GF-D8 (cell line): ENCODE measurements at regions not wholly inside any gene's neighbourhood (a gene's known extent, or its start where the extent isn't known, plus 50 kb on each side); places are given as distances from the start of the nearest gene placed in this dataset.
"Not testable (repeated sequence)": the region's sequence is repeated elsewhere in the genome, so short reads cannot be mapped to it uniquely, and the experiment has no call there.

Source experiments
- DNase-seq: peaks from one replicate; lab custom pipeline; 2025; lab: John Stamatoyannopoulos, UW

DNA sequence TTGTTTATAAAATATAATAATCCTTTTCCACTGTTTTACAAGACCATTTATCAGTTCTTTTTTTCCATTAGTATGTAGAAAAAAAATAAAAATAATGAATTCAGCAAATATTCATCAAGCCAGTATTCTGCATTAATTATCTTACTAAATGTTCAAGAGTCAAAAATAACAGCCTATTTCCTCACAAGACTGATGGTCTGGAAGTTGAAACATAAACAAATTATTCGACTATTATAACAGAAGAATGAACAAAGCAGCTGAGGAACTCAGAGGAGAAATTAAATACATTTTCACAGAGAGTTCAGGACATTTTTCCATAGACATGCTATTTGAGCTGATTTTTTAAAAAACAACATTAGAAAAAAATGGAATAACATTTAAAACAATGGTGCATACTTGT is 2594.8 kb downstream of the ARAP2 start:
- no peak for DNase-seq

DNA sequence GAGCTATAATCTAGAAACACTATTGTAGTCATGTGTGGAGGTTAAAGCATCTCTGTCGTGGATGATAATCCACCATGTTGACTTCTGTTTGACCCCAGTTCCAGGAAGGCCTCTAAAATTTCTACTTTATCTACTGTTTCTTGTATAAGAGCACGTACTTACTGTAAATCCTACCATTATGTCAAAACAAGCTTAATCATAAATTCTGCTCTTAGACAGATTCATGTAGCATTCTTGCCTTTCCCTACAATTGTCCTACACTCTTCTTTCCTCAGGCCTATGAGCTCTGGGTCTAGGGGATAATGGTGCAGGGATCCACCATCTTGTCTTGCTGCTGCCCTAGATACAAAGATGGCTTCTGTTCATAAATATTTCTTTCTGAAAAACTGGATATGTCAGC is 2594.3 kb downstream of the ARAP2 start:
- DNase-seq, result no peak

DNA sequence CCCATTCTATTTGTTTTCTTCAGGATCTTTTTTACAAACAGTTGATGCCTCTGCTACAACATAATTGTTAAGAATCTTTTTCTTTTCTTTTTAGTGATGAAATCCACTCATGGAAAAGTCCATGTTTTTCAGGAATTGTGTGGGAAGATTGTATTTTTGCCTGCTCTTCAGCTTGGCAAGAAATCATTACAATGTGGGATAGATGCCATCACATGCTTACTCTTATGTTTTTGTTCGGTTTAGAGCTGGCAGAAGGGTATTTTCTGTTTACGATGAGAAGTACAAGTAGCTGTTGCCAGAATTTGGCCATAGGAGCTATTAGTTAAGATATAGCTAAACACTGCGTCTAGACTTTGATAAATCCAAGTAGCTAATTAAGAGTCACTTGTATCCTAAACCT is 2585.3 kb downstream of the ARAP2 start:
- no peak for DNase-seq

DNA sequence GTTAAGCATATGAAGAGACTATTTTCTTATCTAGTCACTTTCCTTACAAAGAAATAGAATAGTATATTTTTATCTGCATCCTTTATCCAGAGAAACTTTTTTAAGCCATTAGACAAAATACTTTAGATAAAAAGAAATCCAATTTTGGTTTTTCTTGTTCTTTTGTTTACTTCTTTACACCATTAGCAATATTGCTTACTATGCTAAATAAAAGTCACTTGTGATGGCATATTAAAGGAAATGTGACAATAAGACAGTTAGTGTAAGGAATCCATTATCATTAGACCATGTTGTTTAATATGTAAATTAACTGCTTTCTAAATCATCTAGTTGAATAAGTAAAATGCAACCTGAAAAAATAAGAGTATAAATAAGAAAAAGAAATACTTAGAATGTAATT is 2582.7 kb downstream of the ARAP2 start:
- no peak for DNase-seq

DNA sequence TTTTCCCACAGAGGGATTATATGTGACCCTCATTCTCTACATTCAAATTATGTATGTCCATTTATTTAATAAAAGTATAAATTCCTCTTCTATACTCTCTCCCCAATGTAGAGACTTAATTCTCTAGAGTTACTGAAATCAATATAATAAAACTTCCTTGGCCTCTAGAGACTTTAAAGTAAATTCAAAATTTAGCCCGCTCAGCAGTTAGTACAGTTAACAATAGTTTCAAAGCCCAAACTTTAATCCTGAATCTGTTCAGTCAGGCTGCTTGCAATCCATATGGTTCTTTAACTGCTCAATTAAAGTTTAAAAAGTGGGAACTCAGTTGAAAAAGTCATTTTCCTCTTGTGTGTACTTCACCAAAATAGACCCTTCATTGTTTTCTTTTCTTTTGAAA is 2558.4 kb downstream of the ARAP2 start:
- DNase-seq, result no peak

DNA sequence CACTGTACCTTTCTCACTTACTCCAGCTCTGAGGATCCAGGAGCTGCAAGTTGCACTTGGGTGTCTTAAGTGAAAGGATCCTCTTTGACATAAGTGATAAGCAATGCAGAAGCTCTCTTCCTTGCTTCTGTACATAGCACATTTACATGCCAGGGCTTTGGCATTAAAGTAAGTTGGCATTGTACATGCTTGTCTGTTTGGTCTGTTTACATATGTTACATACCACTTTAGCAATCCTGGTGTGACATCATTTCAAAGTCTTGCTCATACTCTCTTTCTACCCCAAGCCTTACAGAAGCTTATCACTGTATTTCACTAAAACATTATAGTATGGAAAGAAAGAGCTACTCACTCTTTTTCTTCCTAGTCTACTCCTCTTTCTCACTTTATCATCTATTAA is 2548.3 kb downstream of the ARAP2 start:
- DNase-seq, result no peak

DNA sequence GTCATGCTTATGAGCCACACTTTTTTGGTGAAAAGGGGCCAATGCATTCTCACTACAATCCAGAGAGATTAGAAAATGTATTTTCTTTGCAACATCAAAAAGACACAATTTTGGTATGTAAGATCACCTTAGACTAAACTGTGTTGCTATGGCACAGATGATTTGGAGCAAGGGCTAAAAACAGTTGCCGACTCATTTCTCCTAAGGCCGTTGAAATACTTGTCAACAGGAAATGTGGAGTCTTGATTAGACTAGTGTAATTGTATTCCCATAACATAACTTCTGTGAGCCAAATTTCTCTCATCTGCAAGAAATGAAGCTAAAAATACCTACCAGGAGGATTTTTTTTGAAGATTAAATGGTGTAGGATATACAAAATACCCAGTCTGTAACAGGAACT is 2547.7 kb downstream of the ARAP2 start:
- DNase-seq, result no peak

DNA sequence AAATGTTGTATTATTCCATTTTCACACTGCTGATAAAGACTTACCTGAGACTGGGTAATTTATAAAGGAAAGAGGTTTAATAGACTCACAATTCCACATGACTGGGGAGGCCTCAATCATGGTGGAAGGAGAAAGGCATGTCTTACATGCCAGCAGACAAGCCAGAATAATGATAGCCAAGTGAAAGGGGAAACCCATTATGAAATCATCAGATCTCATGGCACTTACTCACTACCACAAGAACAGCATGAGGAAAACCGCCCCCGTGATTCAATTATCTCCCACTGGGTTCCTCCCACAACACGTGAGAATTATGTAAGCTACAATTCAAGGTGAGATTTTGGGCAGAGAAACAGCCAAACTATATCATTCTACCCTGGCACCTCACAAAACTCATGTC is 2535.1 kb downstream of the ARAP2 start:
- DNase-seq, result no peak

DNA sequence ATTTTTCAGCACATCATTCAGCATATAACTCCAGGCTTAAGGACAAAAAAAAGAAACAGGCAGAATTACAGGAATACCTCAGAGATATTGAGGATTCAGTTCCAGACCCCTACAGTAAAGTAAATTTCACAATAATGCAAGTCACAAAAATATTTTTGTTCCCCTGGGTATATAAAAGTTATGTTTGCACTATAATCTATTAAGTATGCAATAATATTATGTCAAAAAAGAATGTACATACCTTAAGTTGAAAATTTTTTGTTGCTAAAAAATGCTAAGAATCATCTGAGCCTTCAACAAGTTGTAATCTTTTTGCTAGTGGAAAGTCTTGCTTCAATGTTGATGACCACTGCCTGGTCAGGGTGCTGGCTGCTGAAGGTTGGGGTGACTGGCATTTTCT is 2532.5 kb downstream of the ARAP2 start:
- no peak for DNase-seq

DNA sequence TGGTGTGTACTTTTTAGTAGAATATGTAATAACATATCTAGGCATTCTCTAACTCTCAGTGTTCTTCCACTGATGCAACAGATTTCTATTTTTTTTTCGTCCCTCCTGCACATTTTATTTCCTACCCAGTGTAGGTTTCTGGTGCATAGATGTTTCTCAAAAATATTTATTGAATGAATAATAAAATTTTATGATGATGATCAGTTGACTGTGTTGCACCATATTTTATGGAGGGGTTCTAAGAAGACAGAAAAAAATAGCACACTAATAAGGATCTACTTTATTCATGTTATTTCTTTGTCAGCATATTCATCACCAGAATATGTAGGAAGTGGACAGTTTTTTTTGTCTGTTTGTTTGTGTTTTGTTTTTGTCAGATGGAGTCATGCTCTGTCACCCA is 2529.3 kb downstream of the ARAP2 start:
- no peak for DNase-seq

DNA sequence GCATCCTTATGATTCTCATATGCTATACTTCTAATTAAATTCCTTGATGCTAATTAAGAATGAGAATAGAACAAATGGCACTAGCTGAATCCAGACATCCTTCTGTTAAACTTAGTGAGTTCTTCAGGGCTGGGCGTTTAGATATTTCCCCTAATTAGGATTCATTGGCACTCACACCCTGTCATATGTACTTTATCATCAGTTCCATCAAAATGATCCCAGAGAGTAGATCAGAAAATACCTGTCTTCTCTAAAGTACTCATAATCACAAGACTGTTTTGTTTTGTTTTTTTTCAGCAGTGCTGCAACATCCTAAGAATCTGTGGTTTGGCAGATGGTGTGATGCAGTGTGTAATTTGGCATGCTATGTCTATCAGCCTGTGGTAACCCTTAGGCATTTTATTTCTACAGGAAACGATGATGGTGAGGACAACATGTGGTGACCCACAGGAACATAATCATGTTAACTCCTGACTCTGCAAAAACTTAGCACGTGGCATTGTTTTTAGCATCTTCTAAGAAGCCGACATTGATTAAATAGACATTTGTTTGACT is 2528.4 kb downstream of the ARAP2 start:
- DNase-seq, result no peak

DNA sequence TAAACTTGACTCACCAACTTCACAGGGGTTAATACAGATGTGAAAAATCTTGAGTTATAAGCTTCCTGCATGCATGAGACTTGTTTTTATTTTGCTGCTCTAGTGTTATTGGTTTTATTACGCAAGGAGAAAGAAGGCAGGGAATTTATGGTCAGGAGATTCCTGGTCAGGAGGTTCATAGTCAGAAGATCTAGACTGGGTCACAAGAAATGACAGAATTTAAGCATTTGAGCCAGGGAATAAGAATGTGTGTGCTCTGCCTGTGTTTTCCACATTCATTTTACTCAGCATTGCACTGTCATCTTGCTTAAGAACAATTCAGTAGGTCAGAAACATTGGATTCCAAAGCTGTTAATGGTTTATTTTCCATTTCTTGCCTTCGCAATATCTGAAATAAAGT is 2522.1 kb downstream of the ARAP2 start:
- DNase-seq, result no peak

DNA sequence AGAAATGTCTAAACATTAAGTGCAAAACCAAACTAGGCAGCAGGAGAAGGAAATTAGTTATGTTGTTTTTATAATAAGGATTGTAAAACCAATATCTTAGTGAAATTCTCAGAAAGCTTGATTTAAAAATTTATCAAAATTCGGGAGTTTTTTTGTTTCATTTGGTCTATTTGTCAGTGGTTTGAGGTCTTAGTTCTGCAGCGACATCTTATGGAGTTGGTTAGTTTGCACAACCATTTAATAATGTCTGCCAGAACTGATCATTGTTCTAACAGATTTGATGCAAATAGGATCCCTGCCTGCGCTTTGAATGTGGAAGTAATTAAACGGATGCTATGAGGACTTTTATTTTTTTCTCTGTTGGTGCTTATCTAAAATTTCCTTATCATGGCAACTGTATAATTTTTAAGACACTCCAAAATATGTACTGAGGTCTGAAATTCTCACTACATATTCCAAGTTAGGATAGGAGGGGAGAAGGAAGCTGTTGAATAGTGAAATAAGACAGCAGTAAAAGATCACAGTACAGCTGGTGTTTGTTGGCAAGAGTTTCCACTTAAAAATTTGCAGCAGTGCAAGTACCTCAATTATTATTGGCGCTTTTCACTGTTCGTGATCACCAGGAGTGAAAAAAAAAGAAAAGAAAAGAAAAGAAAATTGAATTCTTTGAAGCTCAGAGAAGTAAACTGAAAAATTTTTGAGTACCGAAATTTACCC is 2521.4 kb downstream of the ARAP2 start:
- no peak for DNase-seq

DNA sequence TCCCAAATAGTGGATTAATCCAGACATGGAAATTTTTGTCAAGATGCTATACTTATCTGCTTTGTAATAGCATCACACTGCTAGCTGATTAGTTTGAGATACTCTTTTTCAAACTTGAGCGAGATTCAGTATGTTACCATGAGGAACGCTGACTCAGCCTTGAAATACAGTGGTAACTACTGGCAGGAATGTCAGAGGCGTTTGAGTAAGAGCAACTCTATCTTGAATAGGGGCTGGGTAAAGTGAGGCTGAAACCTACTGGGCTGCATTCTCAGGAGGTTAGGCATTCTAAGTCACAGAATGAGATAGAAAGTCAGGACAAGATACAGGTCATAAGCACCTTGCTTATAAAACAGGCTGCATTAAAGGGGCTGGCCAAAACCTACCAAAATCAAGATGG is 2519.6 kb downstream of the ARAP2 start:
- DNase-seq, result no peak

DNA sequence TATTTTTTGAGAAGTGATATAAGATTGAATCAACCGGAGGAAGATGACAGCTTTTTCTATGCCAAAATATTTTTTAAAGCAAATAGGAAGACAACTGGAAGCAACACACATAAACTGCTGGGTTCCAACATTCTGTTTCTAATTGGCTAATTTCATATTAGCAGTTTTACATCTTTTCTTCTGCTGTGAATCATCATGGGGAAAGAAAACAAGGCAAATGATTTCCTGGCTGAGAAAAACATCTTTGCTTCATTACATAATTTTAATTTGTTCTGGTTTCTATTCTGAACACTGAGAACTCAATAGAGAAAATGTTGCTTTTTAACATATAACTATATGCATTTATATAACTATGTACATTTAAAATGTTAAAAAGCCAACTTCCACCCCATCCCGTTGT is 2518.5 kb downstream of the ARAP2 start:
- no peak for DNase-seq

DNA sequence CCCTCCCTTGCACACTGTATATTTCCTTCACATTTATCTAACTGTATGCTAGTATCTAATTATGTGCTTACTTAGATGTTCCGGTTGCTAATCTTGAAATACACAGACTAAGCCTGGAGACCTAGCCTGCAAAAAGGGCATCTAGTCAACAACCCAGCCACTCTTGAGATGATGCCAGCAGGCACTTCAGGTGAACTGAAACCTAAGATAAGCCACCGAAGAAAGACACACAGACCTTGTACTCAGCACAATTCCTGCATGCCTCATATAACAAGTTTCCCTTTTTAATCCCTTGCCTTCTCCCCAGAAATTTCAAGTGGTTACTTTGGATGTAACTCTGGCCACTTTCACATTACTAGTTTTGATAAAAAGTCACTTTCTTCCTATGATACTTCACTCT is 2506.6 kb downstream of the ARAP2 start:
- no peak for DNase-seq

DNA sequence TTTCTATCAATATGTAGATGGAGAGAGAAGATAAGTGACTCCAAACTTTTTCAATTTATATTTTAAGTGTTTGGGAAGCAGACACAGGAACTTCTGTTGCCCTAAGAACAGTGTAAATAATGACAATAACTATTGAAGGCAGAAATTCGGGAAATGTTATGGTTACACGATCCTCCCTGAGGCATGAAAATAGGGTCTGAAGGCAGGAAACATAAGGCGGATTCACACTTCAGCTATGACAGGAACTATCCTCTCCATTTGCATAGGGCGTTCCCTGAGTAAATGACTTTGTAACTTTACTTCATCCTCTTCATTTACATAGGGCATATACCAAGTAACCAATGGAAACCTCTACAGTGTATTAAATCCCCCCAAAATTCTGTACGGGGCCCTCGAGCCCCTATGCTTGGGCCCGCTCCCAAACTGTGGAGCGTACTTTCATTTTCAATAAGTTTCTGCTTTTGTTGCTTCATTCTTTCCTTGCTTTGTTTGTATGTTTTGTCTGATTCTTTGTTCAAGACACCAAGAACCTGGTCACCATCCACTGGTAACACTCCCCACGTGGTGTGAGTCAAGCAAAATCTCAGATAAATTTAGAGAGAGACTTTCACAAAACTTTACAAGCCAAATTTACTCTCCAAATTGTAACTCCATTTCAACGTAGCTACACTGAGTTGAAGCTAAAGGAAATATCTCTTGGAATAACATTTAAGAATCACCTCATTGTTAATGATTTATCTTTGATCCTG is 2504.3 kb downstream of the ARAP2 start:
- DNase-seq, result no peak

DNA sequence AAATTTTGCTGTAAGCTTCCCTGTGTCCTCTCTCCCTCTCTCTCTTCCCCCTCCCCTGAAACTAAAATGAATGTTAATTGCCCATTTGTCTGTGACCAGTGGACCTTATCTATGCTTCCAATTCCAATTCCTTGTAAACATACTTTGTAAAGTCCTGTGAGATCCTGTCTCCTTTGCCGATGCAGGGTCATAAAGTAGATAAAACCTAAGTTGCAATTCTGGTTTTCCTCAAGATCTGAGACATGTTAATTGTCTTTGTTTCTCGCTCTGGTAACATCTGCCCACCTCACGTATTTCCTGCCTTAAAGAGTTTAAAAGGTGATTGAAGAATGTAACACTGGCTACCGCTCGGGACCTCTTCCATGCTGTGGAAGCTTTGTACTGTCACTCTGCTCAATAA is 2503.4 kb downstream of the ARAP2 start:
- DNase-seq, result not testable (repeated sequence)

DNA sequence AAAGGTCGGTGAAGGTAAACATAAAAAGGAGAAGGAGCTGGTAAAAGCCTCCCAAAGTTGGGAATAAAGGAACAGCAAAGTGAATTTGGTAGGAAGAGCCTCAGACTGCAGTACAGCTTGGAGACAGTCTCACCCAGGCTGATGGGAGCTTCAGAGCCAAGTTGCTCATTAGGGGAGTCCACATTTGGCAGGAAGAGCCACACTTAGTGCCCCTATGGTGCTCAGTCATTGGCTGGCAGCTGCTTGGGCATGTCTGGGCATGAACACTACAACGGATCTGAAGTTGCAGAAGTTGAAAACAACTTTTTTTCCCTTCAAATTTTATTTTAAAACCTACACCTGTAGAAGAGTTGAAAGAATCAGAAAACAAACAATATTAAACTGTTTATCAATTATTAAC is 2497.3 kb downstream of the ARAP2 start:
- DNase-seq, result no peak

DNA sequence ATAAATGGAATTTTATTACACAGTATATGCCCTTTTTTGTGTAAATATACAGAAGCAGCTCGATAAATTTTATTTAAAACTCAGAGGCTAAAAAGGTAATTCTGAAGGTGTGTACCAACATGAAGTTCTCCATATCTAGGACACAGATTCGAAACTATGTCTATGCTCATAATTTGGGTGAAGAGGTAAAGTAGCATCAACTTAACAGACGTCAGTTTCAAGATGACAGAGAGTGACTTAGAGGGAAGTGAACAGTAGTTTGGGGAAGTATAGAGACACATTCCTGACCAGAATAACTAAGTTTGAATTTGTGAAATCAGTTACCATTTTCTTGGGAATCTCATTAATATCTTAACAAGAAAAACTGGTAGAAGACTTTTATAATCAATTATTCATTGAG is 2493.3 kb downstream of the ARAP2 start:
- no peak for DNase-seq

DNA sequence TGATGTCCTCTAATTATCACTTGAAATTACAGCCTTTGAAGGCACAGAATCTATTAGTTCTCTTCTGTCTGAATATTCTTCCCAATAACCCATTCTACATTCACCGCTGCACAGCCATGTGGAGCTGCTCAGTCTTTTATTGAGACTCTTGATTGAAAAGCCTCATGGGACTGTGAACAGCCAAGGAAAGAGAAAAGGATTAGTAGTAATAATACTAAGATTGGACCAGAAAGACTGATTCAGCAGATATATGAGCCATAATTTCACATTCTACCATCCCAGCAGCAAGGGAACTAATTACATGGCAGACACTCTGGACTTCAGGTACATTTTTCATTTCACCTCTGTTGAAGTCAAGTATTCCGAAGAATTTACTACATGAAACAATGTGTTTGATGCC is 2471.7 kb downstream of the ARAP2 start:
- DNase-seq, result no peak

DNA sequence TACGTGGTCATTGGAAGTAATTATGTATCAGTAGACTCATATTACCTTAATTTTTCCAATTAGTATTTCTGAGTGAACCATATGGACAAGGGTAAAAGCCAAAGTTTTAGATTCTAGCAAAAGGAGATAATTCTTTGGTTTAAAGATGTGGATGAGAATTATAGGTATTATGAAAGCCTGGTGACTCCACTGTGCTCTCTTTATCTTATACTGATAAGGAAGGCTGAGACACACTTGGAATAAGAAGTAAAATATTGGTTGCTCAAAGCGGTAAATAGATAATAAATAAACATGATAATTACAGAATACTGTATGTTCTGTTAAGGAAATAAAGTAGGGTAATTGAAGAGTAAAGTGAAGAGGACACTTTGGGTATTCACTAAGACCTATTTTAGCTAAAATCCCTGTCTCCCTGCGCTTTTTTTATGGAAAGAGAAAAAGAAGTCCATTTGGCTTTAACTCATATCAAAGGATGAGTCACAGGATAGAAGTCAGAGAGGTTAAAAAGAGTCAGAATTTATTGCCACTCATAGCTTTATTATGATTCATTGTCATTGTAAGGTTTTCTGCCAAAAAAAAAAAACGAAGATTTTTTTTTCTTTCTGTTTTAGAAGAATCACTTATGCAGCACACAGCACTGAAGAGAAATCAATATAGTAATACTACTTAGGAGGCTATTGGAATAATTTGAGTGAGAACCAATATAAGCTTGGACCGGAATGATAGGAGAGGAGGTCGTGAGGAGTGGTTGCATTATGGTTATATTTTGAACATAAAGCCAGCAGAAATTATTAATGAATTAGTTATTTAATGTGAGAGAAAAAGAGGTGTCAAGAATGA is 2463.1 kb downstream of the ARAP2 start:
- no peak for DNase-seq

DNA sequence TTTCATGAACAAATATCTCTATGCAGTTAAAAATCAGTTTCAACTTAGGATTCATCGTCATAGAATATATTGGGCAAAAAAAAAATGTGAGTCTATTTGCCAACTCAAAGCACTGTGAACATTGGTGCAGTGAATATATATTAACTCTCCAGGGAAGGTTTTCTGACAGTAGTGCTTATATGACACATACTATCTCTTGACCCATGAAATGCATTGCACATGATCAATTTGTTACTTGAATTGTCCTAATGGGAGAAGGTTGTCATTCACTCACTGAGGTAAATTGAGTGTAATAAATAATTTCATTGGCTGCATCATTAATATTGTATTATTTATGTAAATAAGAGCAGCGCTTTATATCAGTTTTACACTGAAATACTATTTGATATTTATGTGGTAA is 2458.5 kb downstream of the ARAP2 start:
- no peak for DNase-seq
